NCI-H774 (cell line): ENCODE measurements at regions not wholly inside any gene's neighbourhood (a gene's known extent, or its start where the extent isn't known, plus 50 kb on each side); places are given as distances from the start of the nearest gene placed in this dataset.

Experiments
- DNase-seq: peaks from one replicate; lab custom pipeline; 2025; lab: John Stamatoyannopoulos, UW

DNA sequence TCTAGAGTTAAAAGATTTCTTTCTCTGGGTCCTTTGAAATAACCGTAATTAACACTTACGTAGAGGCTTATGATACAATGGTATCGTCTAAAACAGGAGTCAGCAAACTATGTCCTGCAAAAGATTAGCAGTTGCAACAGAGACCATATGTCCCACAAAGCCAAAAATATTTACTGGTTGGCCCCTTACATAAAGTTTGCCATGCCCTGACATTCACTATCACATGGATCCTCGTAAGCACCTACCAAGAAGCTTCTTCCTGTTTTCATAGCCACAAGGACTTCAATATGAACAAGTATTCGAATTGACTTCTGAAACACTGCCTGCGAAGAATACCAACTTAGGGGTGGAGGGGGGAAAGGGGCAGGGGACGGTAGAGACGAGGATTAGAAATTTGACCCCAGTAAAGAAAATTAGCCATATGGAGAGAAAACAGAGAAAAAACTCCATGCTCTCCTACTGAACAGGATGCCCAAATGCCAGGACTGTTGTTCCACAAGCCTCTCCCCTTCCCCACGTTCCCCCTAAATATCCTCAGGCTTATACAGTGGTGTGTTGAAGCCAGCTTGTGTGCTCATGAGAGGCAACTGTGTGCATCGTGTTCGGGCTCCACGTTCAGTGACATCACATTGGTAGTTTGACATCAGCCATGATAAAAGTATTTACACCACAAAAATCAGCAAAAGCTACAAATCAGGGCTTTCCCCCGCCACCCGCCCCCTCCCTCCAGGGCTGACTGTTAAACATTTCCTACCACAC lies 144.1 kb upstream of the HES1 start:
- DNase-seq: no peak

GRCh38 chr3:193992425-193993037 lies 143.4 kb upstream of the HES1 start:
- no peak for DNase-seq

DNA sequence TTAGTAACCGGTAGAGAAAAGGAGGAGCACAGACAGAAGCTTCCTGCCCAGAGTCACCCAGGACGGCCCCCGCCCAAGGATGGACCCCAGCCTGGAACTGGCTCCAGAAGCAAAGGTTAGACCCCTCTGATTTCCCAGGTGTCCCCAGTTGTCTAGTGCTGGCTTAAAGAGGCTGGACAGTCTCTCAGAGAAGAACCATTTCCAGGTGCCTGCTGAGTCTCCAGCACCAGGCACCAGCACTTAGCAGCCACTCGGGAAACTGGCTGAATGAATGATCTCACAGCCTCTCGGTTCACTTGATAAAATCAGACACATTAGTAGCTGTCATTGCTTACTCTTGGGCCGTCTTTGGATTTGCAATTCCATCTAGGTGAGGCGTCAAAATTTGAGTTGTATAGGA lies 139.7 kb upstream of the HES1 start:
- DNase-seq: no peak

DNA sequence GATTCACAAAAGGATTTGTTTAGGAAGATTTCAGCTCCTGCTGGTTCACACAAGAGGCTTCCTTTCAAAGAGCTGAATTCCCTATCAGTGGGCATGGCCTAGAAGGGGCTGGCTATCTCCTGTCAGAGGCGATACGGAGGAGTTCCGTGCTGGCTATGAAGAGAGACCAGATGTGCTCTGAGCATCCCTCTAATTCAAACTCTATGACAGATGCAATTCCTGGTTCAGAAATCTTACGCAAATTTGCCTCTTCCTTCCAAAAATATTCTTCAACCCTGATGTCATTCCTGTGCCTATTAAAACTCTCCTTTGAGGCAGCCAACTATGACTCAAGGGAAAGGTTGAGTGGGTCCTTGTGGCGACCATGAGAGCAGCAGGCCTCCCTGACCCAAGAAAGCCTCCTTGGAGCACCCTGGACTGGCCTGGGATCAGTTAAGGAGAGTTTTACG lies 139.3 kb upstream of the HES1 start:
- no peak for DNase-seq

- DNase-seq: no peak
These were observed 138.5 kb upstream of the HES1 start for GRCh38 chr3:193997228-193998122.

DNA sequence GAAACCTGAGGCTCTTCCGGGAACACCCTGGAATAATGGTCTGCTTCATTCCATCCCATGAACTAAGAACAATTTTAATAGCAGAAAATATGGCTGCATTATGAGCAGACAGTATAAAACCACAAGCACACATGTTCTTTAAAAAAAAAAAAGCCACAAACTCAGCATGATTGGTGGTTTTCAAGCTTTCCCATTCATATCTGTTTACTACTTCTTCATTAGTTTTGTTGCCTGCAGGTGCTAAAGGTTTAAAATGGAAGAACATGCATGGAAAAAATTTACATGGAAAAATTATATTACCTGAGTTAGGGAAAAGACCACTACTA lies 137.9 kb upstream of the HES1 start:
- DNase-seq: no peak

GRCh38 chr3:193998628-193999195 lies 137.2 kb upstream of the HES1 start:
- no peak for DNase-seq

DNA sequence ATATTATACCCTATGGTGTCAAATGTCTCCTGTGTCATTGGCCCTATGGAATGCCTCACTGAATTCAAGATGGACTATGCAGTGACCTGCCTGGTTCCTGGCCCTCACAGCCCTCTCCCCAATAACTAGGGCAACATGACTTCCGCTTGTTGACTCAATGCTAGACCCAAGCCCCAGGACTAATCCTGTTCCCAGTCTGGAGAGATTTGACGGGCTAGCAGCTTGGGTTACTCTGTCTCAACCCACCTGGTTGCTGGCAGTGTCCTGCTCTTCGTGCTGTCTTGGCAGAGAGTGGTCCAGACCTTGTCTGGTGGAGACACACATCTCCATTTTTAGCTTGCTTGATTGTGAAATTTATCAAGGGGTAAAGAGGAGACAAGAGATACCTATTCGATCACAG lies 135.8 kb upstream of the HES1 start:
- no peak for DNase-seq

DNA sequence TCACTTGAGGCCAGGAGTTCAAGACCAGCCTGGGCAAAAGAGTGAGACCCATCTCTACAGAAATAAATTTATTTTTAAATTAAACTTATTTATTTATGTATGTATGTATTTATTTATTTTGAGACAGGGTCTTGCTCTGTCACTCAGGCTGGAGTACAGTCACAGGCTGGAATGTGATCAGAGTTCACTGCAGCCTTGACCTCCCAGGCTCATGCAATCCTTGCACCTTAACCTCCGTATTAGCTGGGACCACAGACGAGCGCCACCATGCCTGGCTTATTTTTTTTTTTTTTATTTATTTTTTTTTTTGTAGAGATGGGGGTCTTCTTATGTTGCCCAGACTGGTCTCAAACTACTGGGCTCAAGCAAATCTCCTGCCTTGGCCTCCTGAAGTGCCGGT lies 135.2 kb upstream of the HES1 start:
- no peak for DNase-seq

- DNase-seq: no peak
These were observed 134.1 kb upstream of the HES1 start for GRCh38 chr3:194001728-194002459.

DNA sequence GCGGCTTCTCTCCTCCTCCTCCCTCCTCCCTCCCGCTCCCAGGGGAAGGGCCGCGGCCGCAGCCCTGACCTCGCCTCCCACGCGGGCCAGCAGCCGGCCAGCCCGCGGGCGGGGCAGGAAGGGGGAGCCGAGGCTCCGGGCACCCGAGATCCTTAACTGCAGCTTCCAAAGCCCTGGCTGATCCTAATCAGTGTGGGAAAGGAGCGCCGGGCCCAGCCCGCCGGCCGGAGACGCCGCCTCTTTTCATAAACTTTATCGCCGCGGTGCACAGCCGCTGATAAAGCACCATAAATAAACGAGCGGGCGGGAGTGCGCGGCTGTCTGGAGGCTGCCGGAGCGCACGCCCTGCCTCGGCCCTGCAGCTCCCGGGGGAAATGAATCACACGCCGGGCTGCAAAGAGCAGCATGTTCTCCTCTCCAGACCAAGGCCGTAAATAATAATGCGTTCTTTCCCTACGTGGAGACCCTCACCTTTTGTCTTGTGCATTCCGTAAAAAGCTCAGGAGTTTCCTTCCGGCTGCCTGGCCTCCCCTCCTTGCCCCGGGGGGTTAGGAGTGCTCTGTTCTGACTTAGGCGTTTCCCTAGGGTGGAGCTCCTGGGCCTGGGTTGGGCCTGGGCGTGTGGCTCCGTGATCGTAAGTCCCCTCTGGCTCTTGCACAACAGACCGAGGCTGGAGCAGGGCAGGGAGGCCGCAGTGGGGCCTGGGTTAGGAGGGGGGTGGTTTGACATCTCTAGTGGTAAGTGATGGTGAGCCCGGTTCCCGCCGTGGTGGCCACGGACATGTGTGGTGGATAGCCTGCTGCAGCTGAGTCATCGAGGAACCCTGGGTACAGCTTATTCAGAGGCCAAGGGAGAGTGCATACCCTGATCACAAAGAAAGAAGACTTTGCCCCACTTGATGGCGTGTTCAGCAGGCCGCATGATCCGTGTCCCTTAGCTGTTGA lies 132.6 kb upstream of the HES1 start:
- peak; percentile 84 for DNase-seq

GRCh38 chr3:194005930-194006501 lies 129.9 kb upstream of the HES1 start:
- no peak for DNase-seq

DNA sequence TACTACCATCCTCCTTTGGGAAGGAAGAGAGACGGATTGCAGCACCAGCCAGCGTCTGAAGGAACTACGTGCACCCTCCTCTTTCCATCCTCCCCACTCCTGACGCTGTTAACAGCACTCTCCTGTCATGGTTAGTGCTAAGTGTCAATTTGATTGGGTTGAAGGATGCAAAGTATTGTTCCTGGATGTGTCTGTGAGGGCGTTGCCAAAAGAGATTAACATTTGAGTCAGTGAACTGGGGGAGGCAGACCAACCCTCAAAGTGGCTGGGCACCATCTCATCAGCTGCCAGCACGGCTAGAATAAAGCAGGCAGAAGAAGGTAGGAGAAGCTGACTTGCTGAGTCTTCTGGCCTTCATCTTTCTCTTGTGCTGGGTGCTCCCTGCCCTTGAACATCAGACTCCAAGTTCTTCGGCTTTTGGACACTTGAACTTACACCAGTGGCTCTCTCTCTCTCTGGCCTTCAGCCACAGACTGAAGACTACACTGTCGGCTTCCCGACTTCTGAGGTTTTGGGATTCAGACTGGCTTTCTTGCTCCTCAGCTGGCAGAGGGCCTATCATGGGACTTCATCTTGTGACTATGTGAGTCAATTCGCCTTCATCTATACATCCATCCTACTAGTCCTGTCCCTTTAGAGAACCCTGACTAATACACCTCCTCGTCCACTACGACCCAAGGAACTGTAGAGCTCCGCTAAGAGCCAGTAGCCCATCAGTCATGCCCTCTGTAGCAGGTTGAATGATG lies 128.2 kb upstream of the HES1 start:
- DNase-seq: no peak

GRCh38 chr3:194009019-194009418 lies 126.9 kb upstream of the HES1 start:
- peak; percentile 14 for DNase-seq

DNA sequence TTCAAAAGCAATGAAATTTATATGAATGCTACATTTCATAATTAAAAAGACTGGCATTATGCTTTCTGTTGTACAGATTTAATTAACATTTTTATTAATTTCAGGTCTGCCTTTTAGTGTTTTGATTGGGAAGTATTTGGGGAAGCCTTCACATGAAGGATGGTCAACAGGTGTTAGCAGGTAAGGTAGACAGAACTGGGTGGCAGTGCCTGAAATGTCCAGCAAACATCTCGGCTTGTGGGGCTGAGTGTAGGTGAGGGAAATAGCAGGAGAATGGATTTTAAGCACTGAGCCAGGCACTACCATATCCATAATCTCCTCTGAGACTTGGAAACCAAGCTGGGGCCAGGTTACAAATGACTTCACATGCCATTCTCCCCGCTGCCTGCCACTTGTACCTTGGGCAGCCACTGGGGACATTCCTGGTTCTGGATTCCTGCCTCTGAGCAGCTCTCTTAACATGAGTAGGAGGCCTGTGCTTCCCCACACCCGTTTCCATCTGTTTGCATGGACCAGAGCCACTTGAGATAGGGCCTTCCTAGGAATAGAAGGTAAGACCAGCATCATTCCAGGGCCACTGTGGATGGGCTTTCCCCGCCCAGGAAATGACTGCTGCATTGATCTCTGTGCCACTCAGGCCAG lies 125.9 kb upstream of the HES1 start:
- DNase-seq: no peak

- no peak for DNase-seq
These were observed 124.1 kb upstream of the HES1 start for GRCh38 chr3:194011807-194012206.

DNA sequence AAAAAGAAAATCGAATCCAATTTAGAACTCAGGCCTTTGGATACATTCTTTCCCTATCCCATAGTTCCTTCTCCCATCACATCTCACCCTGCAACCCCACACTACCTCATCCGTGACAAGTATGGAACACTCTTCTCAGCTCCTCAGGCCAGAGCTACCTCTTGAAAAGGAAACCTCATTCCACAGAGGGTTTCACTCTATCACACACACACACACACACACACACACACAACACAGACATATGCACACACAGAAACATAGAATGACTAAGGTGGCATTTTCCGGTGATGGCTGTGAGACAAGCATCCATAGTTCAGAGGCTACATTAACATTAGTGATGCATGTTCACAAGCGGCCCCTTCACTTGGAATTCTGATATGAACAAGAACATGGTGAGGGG lies 122.0 kb upstream of the HES1 start:
- DNase-seq: no peak

DNA sequence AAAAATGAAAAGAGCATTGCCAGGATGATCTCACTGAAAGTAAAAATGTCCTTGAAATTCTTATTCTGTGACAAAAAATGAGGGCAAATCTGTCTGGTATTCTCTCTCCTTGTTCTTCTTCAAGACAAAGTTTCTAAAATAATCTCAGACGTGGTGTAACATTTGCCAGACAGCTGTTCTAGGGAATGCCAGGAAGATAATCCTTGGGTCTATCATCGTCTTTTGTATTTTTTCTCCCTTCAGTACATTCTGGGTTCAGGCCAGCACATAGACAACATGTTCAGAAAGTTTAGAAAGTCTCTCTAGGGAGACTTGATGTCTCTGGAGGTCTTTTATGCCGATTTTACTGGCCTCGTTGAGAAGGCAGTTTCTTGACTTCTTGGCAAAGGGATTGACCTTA lies 121.2 kb upstream of the HES1 start:
- no peak for DNase-seq
